SK-N-SH (cell line): ENCODE measurements at regions not wholly inside any gene's neighbourhood (a gene's known extent, or its start where the extent isn't known, plus 50 kb on each side); places are given as distances from the start of the nearest gene placed in this dataset.

ENCODE experiments used
- CTCF ChIA-PET: fragments of 300-600, 350-600 bp; formaldehyde crosslinking; extraction: SDS; loops from one replicate; lab custom pipeline; 2021; lab: Yijun Ruan, JAX
- POLR2A ChIA-PET: fragments of 350-600 bp; sonication (Branson Sonifier 250); formaldehyde crosslinking; extraction: SDS; loops from one replicate; lab custom pipeline; 2020; ENCODE audit warnings: antibody characterized with exemption, inconsistent platforms; lab: Yijun Ruan, JAX
- DNase-seq: peaks from one replicate; pipeline ENCODE4 v3.0.0; 2012
- H2AFZ ChIP-seq: fragments of 200-600 bp; sonication (generic); 2 replicates; pipeline ENCODE4 v1.8.1; 2016; ENCODE audit warnings: antibody characterized with exemption, mild to moderate bottlenecking, low read depth
- H3F3A ChIP-seq: fragments of 200-600 bp; sonication (generic); replicated peaks from 2 replicates; pipeline ENCODE3; 2016; ENCODE audit warnings: antibody characterized with exemption, mild to moderate bottlenecking; ENCODE audit not compliant: insufficient read depth
- H3K27ac ChIP-seq, 2 experiments: fragments of 200-500 bp in 1 of 2; fragments of 200-600 bp in 1 of 2; sonication (Bioruptor generic) in 1 of 2; sonication (generic), shearing (Covaris generic) in 1 of 2; 2 replicates each; pipeline versions ENCODE4 v1.5.1 to v1.6.1; 2014 to 2016; ENCODE audit warnings: low read depth in 2 of 2, inconsistent platforms in 1 of 2, low read length in 1 of 2, mild to moderate bottlenecking in 1 of 2, mixed read lengths in 1 of 2
- H3K27me3 ChIP-seq: fragments of 200-600 bp; sonication (generic), shearing (Covaris generic); 2 replicates; pipeline ENCODE4 v1.6.1; 2016; ENCODE audit warnings: mixed run types; ENCODE audit not compliant: insufficient read depth
- H3K36me3 ChIP-seq, 2 experiments: fragments of 200-500 bp in 1 of 2; fragments of 200-600 bp in 1 of 2; sonication (Bioruptor generic) in 1 of 2; sonication (generic) in 1 of 2; replicated peaks in 1 of 2; 2 replicates each; pipeline versions ENCODE3 to v1.5.1; 2014 to 2016; ENCODE audit warnings: low read length in 1 of 2, mild to moderate bottlenecking in 1 of 2; ENCODE audit not compliant: insufficient read depth in 2 of 2, control insufficient read depth in 1 of 2
- H3K4me1 ChIP-seq, 2 experiments: fragments of 200-500 bp in 1 of 2; fragments of 200-600 bp in 1 of 2; sonication (Bioruptor generic) in 1 of 2; sonication (generic), shearing (Covaris generic) in 1 of 2; 2 replicates each; pipeline versions ENCODE4 v1.5.1 to v1.6.1; 2014 to 2016; ENCODE audit warnings: low read depth in 1 of 2, low read length in 1 of 2, mixed run types in 1 of 2; ENCODE audit not compliant: insufficient read depth in 2 of 2, control insufficient read depth in 1 of 2
- H3K4me2 ChIP-seq: fragments of 200-600 bp; sonication (generic), shearing (Covaris generic); 2 replicates; pipeline ENCODE4 v1.6.1; 2017; ENCODE audit warnings: mixed run types
- H3K4me3 ChIP-seq, 2 experiments: fragments of 200-500 bp in 1 of 2; fragments of 200-600 bp in 1 of 2; sonication (Bioruptor generic) in 1 of 2; sonication (generic), shearing (Covaris generic) in 1 of 2; 2 replicates each; pipeline versions ENCODE4 v1.5.1 to v1.8.1; 2014 to 2016; ENCODE audit warnings: low read depth in 2 of 2, inconsistent platforms in 1 of 2, low read length in 1 of 2, mild to moderate bottlenecking in 1 of 2, mixed read lengths in 1 of 2, moderate library complexity in 1 of 2
- H3K79me2 ChIP-seq: fragments of 200-600 bp; sonication (generic); 2 replicates; pipeline ENCODE4 v1.8.1; 2017; ENCODE audit warnings: mild to moderate bottlenecking; ENCODE audit not compliant: insufficient read depth
- H3K9ac ChIP-seq: fragments of 200-600 bp; sonication (generic); 2 replicates; pipeline ENCODE4 v1.6.1; 2017; ENCODE audit warnings: mixed run types
- H3K9me2 ChIP-seq: fragments of 200-600 bp; sonication (generic); 2 replicates; pipeline ENCODE4 v1.6.1; 2017; ENCODE audit warnings: mixed run types
- H3K9me3 ChIP-seq: fragments of 200-600 bp; sonication (generic); 2 replicates; pipeline ENCODE4 v1.6.1; 2017; ENCODE audit warnings: mixed run types, mild to moderate bottlenecking, moderate library complexity
- H4K20me1 ChIP-seq: fragments of 200-600 bp; sonication (generic); 2 replicates; pipeline ENCODE4 v1.6.1; 2017; ENCODE audit warnings: mild to moderate bottlenecking, mixed run types; ENCODE audit not compliant: insufficient read depth
- EP300 ChIP-seq, 2 experiments: IDR thresholded peaks; 2 replicates each; pipeline versions ENCODE4 v1.4.0 to v1.6.1; 2012; ENCODE audit warnings: borderline replicate concordance in 1 of 2, low read depth in 1 of 2, low read length in 1 of 2
- EZH2phosphoT487 ChIP-seq: fragments of 200-600 bp; sonication (generic); IDR thresholded peaks from 2 replicates; pipeline ENCODE4 v1.6.1; 2017; ENCODE audit warnings: low read depth, mixed run types, mild to moderate bottlenecking, antibody characterized with exemption, moderate library complexity, borderline replicate concordance
- FOXJ3 ChIP-seq: sonication (generic); formaldehyde crosslinking; IDR thresholded peaks from 2 replicates; pipeline ENCODE4 v1.5.1; 2020; ENCODE audit warnings: mild to moderate bottlenecking, missing genetic modification reagents
- GATA2 ChIP-seq: sonication (generic); formaldehyde crosslinking; IDR thresholded peaks from 2 replicates; pipeline ENCODE4 v1.5.0; 2020; ENCODE audit warnings: mild to moderate bottlenecking, missing genetic modification reagents
- JUND ChIP-seq: IDR thresholded peaks from 2 replicates; pipeline ENCODE4 v1.4.0; 2012
- MEF2A ChIP-seq: IDR thresholded peaks from 2 replicates; pipeline ENCODE4 v1.4.0; 2012; ENCODE audit warnings: low read depth, borderline replicate concordance
- NRF1 ChIP-seq: IDR thresholded peaks from 2 replicates; pipeline ENCODE4 v1.6.1; 2012; ENCODE audit warnings: low read depth, mild to moderate bottlenecking, low read length
- POLR2AphosphoS5 ChIP-seq: IDR thresholded peaks from 2 replicates; pipeline ENCODE4 v1.6.1; 2012; ENCODE audit warnings: low read depth, low read length
- RAD21 ChIP-seq: IDR thresholded peaks from 2 replicates; pipeline ENCODE4 v1.6.1; 2012; ENCODE audit warnings: mild to moderate bottlenecking, low read length
- RCOR1 ChIP-seq: fragments of 150-350 bp; IDR thresholded peaks from 2 replicates; pipeline ENCODE4 v1.6.1; 2017; ENCODE audit warnings: antibody characterized with exemption, low read length
- SIN3A ChIP-seq: IDR thresholded peaks from 2 replicates; pipeline ENCODE4 v1.6.1; 2012; ENCODE audit warnings: low read depth, mild to moderate bottlenecking, low read length, moderate library complexity, borderline replicate concordance
- SMC3 ChIP-seq: IDR thresholded peaks from 2 replicates; pipeline ENCODE4 v1.6.1; 2012; ENCODE audit warnings: low read depth, low read length, improper control_type of control experiment
- YY1 ChIP-seq: IDR thresholded peaks from 2 replicates; pipeline ENCODE4 v1.4.0; 2012; ENCODE audit warnings: low read depth, mild to moderate bottlenecking
- WGBS: methylation state at CpG from one replicate; pipeline ENCODE4 v1.1.6; 2017; ENCODE audit warnings: low lambda C conversion rate; 5-methylcytosine and 5-hydroxymethylcytosine counted together
- TF ChIP-seq, protein P1 (sequence below): IDR thresholded peaks from 2 replicates; pipeline ENCODE4 v1.4.0; 2012; ENCODE audit warnings: low read depth, borderline replicate concordance
- TF ChIP-seq, protein P2 (sequence below): fragments of 150-350 bp; IDR thresholded peaks from 2 replicates; pipeline ENCODE4 v1.6.1; 2016; ENCODE audit warnings: mild to moderate bottlenecking, low read depth, low read length
- TF ChIP-seq, protein P3 (sequence below): fragments of 200-600 bp; sonication (generic); IDR thresholded peaks from 2 replicates; pipeline ENCODE4 v1.6.1; 2017; ENCODE audit warnings: antibody characterized with exemption, mild to moderate bottlenecking, moderate library complexity

DNA sequence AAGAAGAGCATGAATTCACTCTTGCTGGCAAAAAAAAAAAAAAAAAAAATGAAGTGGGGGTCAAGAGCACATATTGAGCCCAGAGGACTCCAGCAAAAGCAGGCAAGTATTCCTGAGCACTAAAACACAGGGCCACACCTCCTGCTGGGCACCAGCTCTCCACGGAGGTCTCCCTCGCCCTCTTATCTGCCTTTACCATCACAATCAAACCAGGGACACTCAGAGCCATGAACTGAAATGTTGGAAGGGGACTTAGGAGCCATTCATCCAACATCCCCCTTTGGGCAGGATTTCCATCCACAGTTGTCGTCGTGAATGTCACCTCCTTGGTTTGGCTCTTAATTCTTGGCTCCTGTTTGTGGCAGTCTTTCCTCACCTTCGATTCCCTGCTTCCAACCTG lies 89.8 kb upstream of the GNAO1 start:
- no peaks in the 10 kb centered on the region for H3K27me3 ChIP-seq
- POLR2A ChIA-PET = interaction anchor here (1.0 to 1.1 kb wide), 4 partner anchors 86 to 218 kb away, joined by 3 read pairs; no protein-coding TSS in a partner anchor
- H3K9me2 ChIP-seq = no peaks in the 10 kb centered on the region
- peaks cover 0 to 24% of the 10 kb centered on the region in 2 experiments; a peak in 2 of 4 replicates for H3K4me1 ChIP-seq
- H3K27ac ChIP-seq = peak overlapping the region in 1 of 2 experiments; percentile 98; a peak in 2 of 4 replicates
- H3K79me2 ChIP-seq = no peaks in the 10 kb centered on the region
- TF ChIP-seq GATA2 (peak; percentile 29), POLR2AphosphoS5 (no peak), EZH2phosphoT487 (no peak), NRF1 (no peak)
- H2AFZ ChIP-seq = no peak overlapping the region
- no peak overlapping the region for H3K9ac ChIP-seq
- no peaks in the 10 kb centered on the region for H3K9me3 ChIP-seq
- peak; percentile 12 for DNase-seq
- WGBS = 14% methylated on average over 5 of the region's 5 CpGs
- no peaks in the 10 kb centered on the region for H4K20me1 ChIP-seq
- H3F3A ChIP-seq = no peaks in the 10 kb centered on the region
- CTCF ChIA-PET = interaction anchor here (0.8 to 2.0 kb wide), 5 partner anchors 9 to 217 kb away, joined by 3 to 6 read pairs (median 5); no protein-coding TSS in a partner anchor
- H3K4me3 ChIP-seq = no peak overlapping the region
- H3K36me3 ChIP-seq = no peaks in the 10 kb centered on the region
- H3K4me2 ChIP-seq = no peak overlapping the region

DNA sequence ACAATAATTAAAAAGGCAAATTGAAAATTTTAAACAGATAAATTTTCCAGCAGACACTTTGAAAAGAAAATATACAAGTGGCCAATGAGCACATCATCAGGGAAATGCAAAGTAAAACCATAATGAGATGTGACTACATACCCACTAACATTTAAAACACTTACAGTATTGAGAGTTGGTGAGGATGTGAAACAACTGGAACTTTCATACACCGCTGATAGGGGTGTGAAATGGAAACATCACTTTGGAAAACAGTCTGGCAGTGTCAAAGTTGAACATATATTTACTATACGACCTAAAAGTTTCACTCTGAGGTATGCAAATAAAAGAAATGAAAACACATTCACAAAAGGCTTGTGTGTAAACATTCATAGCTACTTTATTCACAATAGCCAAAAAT lies 94.0 kb upstream of the GNAO1 start:
- TF ChIP-seq NRF1 = no peak
- TF ChIP-seq POLR2AphosphoS5 = no peak
- no peak for TF ChIP-seq RAD21
- TF ChIP-seq, protein P1, sequence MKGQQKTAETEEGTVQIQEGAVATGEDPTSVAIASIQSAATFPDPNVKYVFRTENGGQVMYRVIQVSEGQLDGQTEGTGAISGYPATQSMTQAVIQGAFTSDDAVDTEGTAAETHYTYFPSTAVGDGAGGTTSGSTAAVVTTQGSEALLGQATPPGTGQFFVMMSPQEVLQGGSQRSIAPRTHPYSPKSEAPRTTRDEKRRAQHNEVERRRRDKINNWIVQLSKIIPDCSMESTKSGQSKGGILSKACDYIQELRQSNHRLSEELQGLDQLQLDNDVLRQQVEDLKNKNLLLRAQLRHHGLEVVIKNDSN = no peak
- TF ChIP-seq JUND = no peak
- no peak for TF ChIP-seq RCOR1
- TF ChIP-seq SIN3A = no peak
- no peak for TF ChIP-seq FOXJ3 (CRISPR knock-in tag)
- no peak for TF ChIP-seq YY1
- TF ChIP-seq, protein P2, sequence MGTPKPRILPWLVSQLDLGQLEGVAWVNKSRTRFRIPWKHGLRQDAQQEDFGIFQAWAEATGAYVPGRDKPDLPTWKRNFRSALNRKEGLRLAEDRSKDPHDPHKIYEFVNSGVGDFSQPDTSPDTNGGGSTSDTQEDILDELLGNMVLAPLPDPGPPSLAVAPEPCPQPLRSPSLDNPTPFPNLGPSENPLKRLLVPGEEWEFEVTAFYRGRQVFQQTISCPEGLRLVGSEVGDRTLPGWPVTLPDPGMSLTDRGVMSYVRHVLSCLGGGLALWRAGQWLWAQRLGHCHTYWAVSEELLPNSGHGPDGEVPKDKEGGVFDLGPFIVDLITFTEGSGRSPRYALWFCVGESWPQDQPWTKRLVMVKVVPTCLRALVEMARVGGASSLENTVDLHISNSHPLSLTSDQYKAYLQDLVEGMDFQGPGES = no peak
- no peak for TF ChIP-seq EP300 (IDR thresholded peaks at IDR 0.05; ENCODE audit: borderline replicate concordance in 1 of 2, low read depth in 1 of 2, low read length in 1 of 2)
- TF ChIP-seq SMC3 = no peak
- no peak for TF ChIP-seq EZH2phosphoT487
- TF ChIP-seq, protein P3, sequence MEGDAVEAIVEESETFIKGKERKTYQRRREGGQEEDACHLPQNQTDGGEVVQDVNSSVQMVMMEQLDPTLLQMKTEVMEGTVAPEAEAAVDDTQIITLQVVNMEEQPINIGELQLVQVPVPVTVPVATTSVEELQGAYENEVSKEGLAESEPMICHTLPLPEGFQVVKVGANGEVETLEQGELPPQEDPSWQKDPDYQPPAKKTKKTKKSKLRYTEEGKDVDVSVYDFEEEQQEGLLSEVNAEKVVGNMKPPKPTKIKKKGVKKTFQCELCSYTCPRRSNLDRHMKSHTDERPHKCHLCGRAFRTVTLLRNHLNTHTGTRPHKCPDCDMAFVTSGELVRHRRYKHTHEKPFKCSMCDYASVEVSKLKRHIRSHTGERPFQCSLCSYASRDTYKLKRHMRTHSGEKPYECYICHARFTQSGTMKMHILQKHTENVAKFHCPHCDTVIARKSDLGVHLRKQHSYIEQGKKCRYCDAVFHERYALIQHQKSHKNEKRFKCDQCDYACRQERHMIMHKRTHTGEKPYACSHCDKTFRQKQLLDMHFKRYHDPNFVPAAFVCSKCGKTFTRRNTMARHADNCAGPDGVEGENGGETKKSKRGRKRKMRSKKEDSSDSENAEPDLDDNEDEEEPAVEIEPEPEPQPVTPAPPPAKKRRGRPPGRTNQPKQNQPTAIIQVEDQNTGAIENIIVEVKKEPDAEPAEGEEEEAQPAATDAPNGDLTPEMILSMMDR = no peak
- no peak for TF ChIP-seq MEF2A
- WGBS = 12% methylated on average over 2 of the region's 2 CpGs
- DNase-seq = no peak
- H3K9ac ChIP-seq = no peak overlapping the region
- ChIA-PET POLR2A (no interaction called here), CTCF (no interaction called here)
- no peaks in the 10 kb centered on the region for H3K79me2 ChIP-seq
- no peaks in the 10 kb centered on the region for H3K9me2 ChIP-seq
- H3K4me2 ChIP-seq = no peak overlapping the region
- no peaks in the 10 kb centered on the region for H3K9me3 ChIP-seq
- H4K20me1 ChIP-seq = no peaks in the 10 kb centered on the region
- H3F3A ChIP-seq = no peaks in the 10 kb centered on the region
- H3K27me3 ChIP-seq = no peaks in the 10 kb centered on the region
- no peak overlapping the region for H2AFZ ChIP-seq
- no peak overlapping the region for H3K27ac ChIP-seq
- H3K4me1 ChIP-seq = peaks cover 0 to 13% of the 10 kb centered on the region in 2 experiments; a peak in 2 of 4 replicates
- H3K4me3 ChIP-seq = no peak overlapping the region
- H3K36me3 ChIP-seq = no peaks in the 10 kb centered on the region
